Fibroblast of skin of left quadriceps (primary cell): ENCODE measurements at regions not wholly inside any gene's neighbourhood (a gene's known extent, or its start where the extent isn't known, plus 50 kb on each side); places are given as distances from the start of the nearest gene placed in this dataset.

Source experiments
- DNase-seq, 2 experiments: peaks; one replicate each; pipeline ENCODE4 v3.0.0-alpha.2; 2013; ENCODE audit warnings: low read depth in 2 of 2

- no peak for DNase-seq
Measured at GRCh38 chr18:10009321-10010144, 95.7 kb downstream of the VAPA start.

DNA sequence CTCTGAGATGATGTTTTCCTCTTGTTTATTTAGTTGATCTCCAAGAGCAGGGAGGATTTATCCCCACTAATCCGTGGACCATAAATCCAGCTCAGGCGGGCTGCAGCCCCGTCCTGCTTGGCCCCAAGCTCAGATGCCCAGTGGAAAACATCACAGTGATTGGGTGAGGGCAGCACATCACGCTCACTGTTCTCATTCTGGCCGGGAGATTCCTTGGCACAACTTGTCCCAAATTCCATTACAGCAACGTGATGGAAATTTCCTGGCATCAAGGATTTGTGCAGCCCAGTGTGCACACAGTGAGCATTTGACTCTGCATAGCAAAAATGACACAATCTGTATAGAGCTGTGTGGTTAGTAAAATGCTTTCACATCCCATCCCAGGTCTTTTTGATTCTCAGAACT lies 96.8 kb downstream of the VAPA start:
- peak; percentile 83 to 86 for DNase-seq

- DNase-seq, result no peak
Measured at GRCh38 chr18:10011061-10011460, 97.2 kb downstream of the VAPA start.

- no peak for DNase-seq
Measured at GRCh38 chr18:10011751-10012150, 97.9 kb downstream of the VAPA start.

- no peak for DNase-seq
Measured at GRCh38 chr18:10012526-10012925, 98.7 kb downstream of the VAPA start.

DNA sequence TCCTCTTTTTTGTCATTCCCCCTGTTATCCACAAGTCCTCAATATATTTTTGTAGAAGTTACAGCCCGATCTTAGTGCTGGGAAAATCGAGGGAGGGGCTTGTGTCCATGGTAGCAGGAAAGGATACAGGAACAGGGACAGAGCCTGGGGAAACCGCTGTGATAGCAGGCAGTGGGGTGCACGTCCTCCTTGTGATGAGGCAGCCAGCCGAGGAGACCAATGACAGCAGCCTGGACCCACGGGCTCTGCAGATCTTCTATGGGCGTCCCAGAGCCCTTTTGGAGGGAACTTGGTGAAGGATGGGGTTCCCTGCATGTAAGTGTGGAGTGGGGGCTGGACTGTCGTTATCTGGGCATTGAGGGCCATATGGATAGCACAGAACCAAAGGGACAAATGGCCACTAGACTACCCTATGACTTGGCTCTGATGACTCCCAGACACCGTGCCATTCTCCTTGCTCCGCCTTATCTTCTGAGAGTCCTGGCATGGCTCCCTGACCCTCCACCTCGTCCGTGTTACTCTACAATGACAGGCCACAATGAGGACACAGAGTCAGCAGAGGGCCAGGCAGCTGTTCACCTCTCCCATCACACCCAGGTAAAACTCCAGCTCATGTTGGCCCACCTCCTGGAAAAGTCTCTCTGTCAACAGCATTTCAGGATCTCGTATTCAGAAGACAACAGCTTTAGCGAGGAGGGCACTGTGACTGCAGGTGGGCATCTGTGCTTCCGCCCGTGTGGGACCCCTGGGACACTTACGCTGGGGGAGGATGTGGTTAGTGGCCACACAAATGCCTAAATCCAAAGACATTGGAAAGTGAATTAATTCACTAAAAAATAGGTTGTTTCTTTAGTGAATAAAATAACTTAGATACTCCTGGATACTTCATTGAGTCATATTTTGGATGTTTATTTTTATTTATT lies 100.1 kb downstream of the VAPA start:
- DNase-seq, result no peak

DNA sequence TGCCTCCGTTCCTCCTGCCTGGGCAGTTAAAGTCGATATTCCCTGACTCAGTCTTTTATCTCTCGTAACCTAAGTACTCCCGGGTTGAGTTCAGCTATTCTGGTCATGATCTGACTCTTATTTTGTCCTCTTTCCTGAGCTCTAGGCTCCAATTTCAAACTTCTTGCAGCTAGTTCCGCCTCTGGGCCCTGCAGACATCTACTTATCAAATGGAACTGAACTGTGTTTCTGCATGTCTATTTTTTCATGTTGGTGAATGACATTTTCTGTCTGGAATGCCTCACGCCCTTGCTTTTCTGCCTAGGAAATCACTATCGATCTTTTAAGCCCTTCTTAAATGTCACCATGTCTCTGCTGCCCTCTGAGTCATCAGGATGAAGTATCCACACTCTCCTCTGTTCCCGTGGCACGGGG lies 101.5 kb downstream of the VAPA start:
- DNase-seq, result no peak

DNA sequence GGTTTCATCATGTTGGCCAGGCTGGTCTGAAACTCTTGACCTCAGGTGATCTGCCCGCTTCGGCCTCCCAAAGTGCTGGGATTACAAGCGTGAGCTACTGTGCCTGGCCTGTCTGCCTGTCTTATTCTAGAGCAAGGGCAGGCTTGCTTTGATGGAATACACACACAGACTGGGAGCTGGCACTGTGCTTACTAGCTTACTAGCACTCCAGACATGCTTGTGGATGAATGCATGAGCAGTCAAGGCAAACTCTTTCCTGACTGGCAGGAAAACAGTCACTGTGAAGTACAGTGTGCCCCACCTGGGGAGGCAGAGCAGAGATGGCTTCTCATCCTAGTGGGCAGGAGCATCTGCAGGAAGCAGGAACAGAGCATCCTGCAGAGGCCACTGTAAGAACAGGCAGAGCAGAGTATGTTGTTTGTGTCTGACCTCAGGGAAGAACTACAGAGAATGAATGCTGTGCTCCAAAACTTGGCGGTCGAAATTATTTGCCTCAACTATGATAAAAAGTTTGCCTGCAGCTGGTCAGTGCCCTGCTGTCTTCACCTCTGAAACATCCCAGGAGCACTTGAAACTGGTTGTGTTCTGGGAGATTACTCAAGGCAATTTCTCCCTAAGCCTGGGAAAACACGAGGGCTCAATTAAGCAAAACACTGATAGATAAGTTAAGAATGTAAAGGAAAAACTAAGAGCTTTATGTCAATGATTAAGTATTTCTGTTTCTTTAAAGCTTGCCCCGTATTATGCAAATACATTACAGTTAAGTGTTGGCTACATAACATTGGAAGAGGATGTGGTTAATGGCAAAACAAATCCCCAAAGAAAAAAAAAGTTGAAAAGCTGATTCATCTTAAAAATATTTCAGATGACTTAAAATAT lies 102.4 kb downstream of the VAPA start:
- DNase-seq, result peak; percentile 98

DNA sequence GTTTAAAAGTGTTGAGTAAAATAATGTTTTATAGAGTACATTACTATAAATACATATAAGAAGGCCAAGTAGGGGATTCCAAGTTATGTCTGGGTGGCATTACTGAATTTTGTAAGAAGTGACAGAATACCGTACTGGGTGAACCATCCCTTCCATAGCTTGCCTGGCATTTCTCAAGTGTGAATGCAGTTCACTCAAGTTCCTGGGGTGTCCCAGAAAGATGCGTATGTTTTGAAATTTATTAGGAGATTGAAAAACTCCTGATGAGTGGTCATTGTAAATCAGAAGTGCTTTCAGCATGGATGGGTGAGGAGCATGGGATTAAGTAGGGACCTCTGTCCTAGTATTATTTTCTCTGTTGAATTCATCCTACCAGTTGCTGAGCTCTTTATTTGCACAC lies 103.2 kb downstream of the VAPA start:
- no peak for DNase-seq

DNA sequence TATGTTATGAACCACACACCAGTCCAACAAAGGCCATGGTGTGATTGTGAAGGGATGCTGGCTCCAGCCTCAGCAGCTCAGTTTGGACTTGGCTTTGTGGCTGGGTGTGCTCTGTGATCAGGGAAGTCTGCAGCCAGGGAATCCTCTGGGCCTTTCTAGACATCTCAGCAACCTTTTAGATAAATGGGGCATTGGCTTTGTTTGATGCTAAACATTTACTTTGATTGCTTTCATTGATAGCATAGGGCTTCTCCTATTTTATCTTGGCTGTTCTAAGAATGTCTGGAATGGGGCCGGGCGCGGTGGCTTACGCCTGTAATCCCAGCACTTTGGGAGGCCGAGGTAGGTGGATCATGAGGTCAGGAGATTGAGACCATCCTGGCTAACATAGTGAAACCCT lies 104.5 kb downstream of the VAPA start:
- no peak for DNase-seq

- no peak for DNase-seq
Measured at GRCh38 chr18:10020171-10020570, 106.4 kb downstream of the VAPA start.

DNA sequence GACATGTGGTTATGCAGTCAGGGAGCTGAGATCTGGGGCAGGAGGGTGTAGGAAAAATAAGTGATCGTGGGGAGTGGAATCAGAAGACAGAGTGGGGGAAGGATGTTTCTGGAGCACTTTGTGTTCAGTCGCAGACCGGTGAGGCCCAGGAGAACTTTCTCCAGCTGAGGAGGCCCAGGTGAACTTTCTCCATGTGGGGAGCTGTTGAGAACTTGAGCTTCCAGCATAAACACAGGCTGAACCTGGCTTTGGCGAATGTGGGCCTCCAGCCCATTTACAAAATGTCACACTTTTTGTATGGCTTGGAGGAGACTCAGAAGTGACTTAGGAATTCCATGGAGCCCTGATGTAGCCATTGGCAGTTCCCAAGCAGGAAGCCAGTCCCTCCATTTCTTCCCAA lies 108.5 kb downstream of the VAPA start:
- no peak for DNase-seq

DNA sequence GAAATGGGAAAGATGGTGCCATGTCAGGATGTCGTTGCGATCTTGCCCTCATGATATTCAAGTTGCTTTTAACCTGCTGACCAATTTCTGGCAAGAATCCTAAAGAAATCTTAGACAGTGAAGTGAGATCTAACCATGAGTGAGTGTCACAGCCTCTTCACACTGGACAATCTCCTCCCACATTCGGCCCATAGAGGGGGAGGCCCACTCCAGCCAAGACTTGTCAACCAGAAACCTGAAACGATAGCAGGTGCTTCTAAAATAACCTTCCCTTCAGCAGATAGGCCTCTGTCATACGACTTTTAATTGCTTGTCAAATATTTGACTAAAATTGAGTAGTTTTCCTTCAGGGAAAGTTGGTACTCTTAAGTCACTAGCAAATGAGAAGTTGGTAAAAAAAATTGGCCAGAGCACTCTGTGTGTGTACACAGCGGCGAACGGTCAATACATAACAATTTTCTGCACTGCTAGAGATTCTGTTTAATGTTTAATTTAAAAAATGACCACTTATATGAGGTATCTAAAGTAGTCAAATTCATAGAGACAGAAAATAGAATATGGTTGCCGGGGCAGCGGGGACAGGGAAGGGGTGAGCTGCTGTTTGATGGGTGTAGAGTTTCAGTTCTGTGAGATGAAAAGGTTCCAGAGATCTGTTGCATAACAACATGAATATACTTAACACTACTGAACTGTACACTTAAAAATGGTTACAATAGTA lies 110.2 kb downstream of the VAPA start:
- no peak for DNase-seq

DNA sequence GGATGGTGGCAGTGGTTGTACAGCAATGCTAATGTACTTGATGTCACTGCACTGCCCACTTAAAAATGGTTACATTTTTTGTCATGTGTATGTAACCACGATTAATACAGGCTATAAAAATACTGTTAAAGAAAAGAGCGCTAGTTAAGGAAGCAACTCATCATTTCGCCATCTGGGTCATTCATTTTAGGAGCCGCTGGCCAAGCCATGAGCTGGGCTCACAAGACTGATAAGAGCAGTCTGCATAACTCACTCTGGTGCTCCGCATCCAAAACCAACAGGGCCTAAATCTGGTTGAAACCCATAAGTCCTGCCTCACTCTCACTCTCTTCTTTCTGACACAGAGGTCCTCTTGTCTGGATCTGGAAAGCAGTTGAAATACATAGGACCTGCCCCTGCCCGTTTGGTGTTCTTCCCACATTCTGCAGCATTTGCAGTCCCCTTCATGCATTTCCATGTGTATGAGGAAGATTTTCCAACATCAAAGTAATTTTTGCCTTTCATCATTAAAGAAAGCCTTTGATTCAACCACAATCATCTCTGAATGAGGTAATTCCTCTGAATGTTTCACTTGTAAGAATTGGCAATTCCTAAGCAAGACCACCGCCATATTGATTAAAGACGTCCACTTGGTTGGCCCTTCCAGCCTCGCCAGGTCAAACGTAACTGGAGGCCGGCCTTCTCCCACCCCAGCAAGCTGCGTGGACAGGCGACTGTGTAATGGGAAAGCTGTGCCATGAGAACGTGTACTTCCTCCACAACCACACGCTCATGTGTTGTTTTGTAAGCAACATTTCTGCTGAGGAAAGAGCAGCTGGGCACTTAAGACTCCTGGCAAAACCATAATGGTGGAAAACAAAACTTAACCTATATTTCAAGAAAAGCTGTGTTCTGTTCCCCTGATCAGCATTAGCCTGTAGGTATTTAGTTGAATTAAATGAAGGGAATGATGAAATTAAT lies 112.2 kb downstream of the VAPA start:
- no peak for DNase-seq

DNA sequence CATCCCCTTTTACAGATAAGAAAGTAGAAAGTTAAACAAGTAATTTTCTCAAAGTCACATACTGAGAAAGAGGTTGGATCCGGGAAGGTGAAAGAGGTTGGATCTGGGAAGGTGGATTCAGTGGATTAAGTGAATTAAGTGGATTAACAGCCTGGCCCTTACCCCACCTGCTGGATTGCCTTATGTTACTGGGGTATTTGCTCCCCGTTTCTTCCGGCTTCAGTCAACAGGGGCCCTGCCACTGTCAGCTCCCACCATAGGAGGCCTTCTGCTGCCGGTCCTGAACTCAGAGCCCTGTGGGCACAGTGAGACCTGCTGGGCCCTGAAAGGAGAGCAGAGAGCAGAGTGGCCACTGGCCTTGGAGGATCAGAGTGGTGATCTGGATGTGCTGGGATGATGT lies 113.2 kb downstream of the VAPA start:
- no peak for DNase-seq

- DNase-seq, result no peak
Measured at GRCh38 chr18:10027461-10027860, 113.6 kb downstream of the VAPA start.

- DNase-seq, result no peak
Measured at GRCh38 chr18:10029711-10030110, 115.9 kb downstream of the VAPA start.

- DNase-seq, result no peak
Measured at GRCh38 chr18:10030816-10031541, 117.2 kb downstream of the VAPA start.

GRCh38 chr18:10032331-10033015 lies 118.7 kb downstream of the VAPA start:
- DNase-seq, result no peak
